ENCODE measurements at regions not wholly inside any gene's neighbourhood (a gene's known extent, or its start where the extent isn't known, plus 50 kb on each side); places are given as distances from the start of the nearest gene placed in this dataset.

DNA sequence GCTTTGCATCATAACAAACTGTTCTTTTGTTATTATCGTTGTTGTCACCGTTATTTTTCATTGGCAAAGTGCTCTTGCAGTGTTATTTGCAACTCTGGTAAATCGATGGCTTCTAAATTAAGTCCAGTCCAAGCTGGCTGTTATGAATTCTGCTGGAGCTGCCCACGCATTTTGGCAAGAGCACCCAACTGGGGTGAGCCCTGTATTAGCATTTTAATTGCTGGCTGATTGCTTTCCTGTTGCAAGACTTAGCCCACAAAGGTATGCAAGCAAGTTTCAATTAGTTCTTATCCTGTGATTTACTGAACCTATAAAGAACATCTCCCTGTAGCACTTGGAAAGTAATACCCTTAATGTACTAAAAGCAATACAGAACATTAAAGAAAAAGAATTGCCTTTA, 226.8 kb downstream of the ACTR3B start:
- Histone ChIP-seq H3K27ac (no peak overlapping the region), H3K36me3 (no peaks in the 10 kb centered on the region), H3K27me3 (no peaks in the 10 kb centered on the region), H3K9me3 (no peaks in the 10 kb centered on the region), H3K4me3 (no peak overlapping the region), H3K4me1 (no peaks in the 10 kb centered on the region)
- DNase-seq: no peak
- in situ Hi-C loops (cut with MboI; ENCODE audit: low sequenced_read_pairs in 4 of 4): no loop called here
- intact Hi-C loops (cut with DNase I; ENCODE audit: low total_unique reads): no loop called here
- TF ChIP-seq CTCF (IDR thresholded peaks at IDR 0.05 in 4 of 5, conservative IDR thresholded peaks at IDR 0.05 in 1 of 5) (no peak), POLR2A (IDR thresholded peaks at IDR 0.05) (no peak)
- no peak for ATAC-seq

DNA sequence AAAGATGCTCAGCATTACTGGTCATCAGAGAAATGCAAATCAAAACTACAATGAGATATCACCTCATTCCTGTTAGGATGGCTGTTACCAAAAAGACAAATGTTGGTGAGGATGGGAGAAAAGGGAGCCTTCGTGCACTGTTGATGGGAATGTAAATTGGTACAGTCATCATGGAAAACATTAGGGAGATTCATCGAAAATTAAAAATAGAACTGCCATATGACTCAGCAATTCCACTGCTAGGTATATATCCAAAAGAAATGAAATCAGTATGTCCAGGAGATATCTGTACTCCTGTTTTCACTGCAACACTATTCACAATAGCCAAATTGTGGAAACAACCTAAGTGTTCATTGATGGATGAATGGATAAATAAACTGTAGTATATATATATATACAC, 228.1 kb downstream of the ACTR3B start:
- Histone ChIP-seq H3K9me3 (no peaks in the 10 kb centered on the region), H3K4me1 (no peaks in the 10 kb centered on the region), H3K36me3 (no peaks in the 10 kb centered on the region), H3K27me3 (no peaks in the 10 kb centered on the region), H3K4me3 (no peak overlapping the region), H3K27ac (no peak overlapping the region)
- DNase-seq: no peak
- no peak for ATAC-seq
- in situ Hi-C loops (cut with MboI; ENCODE audit: low sequenced_read_pairs in 4 of 4): no loop called here
- TF ChIP-seq POLR2A (IDR thresholded peaks at IDR 0.05): no peak
- no peak for TF ChIP-seq CTCF (IDR thresholded peaks at IDR 0.05 in 4 of 5, conservative IDR thresholded peaks at IDR 0.05 in 1 of 5)
- intact Hi-C loops (cut with DNase I; ENCODE audit: low total_unique reads): no loop called here

GRCh38 chr7:152989889-152990380, 230.4 kb downstream of the ACTR3B start:
- H3K27me3 ChIP-seq: no peaks in the 10 kb centered on the region
- no peak for DNase-seq
- no peaks in the 10 kb centered on the region for H3K9me3 ChIP-seq
- H3K4me1 ChIP-seq: no peaks in the 10 kb centered on the region
- in situ Hi-C loops (cut with MboI; ENCODE audit: low sequenced_read_pairs in 4 of 4) (no loop called here), intact Hi-C loops (cut with DNase I; ENCODE audit: low total_unique reads) (no loop called here)
- H3K4me3 ChIP-seq: no peak overlapping the region
- no peak for ATAC-seq
- H3K36me3 ChIP-seq: no peaks in the 10 kb centered on the region
- TF ChIP-seq POLR2A (IDR thresholded peaks at IDR 0.05) (no peak), CTCF (IDR thresholded peaks at IDR 0.05 in 4 of 5, conservative IDR thresholded peaks at IDR 0.05 in 1 of 5) (no peak)
- no peak overlapping the region for H3K27ac ChIP-seq

DNA sequence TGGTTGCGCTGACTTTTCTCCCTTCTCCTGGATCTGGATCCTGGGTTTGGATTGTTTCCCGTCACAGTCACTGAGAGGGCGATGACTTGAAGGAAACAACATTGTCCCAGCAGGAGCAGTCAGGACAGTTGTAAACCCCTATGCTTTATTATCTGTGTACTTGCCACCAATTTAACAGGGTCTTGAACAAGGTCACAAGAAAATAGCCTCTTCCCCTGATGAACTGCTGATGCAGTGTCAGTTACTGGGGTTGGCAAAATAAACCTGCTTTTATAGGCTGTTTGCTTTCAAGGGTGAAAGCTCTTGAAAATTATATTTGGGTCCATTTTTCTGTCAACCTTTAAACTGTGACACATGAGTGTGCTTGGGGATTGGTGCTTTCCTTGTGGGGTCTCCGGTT, 238.9 kb downstream of the ACTR3B start:
- Histone ChIP-seq H3K36me3 (no peaks in the 10 kb centered on the region), H3K4me1 (no peaks in the 10 kb centered on the region), H3K9me3 (no peaks in the 10 kb centered on the region), H3K27ac (no peak overlapping the region), H3K4me3 (no peak overlapping the region), H3K27me3 (no peaks in the 10 kb centered on the region)
- ATAC-seq (no peak), DNase-seq (no peak)
- intact Hi-C loops (cut with DNase I; ENCODE audit: low total_unique reads) (no loop called here), in situ Hi-C loops (cut with MboI; ENCODE audit: low sequenced_read_pairs in 4 of 4) (no loop called here)
- no peak for TF ChIP-seq CTCF (IDR thresholded peaks at IDR 0.05 in 4 of 5, conservative IDR thresholded peaks at IDR 0.05 in 1 of 5)
- no peak for TF ChIP-seq POLR2A (IDR thresholded peaks at IDR 0.05)

DNA sequence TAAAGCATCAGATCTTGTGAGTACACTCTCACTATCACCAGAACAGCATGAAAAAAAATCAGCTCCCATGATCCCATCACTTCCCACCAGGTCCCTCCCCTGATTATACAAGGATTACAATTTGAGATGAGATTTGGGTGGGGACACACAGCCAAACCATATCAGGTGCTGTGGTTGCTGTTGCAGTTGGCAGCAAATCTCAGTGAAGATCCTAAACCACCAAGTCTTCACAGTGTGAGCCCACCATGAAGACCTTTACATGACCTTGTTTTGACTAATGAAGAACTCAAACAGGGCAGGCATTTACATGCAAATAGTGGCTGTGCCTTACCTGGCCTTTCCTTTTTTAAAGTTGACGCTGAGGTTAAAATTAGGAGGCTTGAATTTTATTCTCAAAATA, 242.6 kb downstream of the ACTR3B start:
- intact Hi-C loops (cut with DNase I; ENCODE audit: low total_unique reads) (no loop called here), in situ Hi-C loops (cut with MboI; ENCODE audit: low sequenced_read_pairs in 4 of 4) (no loop called here)
- ATAC-seq: no peak

More for the DNA sequence above, 242.6 kb downstream of the ACTR3B start:
- no peaks in the 10 kb centered on the region for H3K9me3 ChIP-seq
- no peak for TF ChIP-seq CTCF (IDR thresholded peaks at IDR 0.05 in 4 of 5, conservative IDR thresholded peaks at IDR 0.05 in 1 of 5)
- TF ChIP-seq POLR2A (IDR thresholded peaks at IDR 0.05): no peak
- no peaks in the 10 kb centered on the region for H3K27me3 ChIP-seq
- DNase-seq: no peak
- H3K27ac ChIP-seq: no peak overlapping the region
- no peak overlapping the region for H3K4me3 ChIP-seq
- no peaks in the 10 kb centered on the region for H3K4me1 ChIP-seq
- no peaks in the 10 kb centered on the region for H3K36me3 ChIP-seq

All from gastrocnemius medialis (tissue), 4 donors.